ENCODE measurements at regions not wholly inside any gene's neighbourhood (a gene's known extent, or its start where the extent isn't known, plus 50 kb on each side); places are given as distances from the start of the nearest gene placed in this dataset.

- intact Hi-C loops (cut with micrococcal nuclease; ENCODE audit: unreplicated experiment), result no loop called here
- no TSS peak for BruUV-seq (replicated peaks)
Measured at GRCh38 chr3:184450547-184450946, 70.7 kb downstream of the CHRD start.

GRCh38 chr3:184453296-184453695, 73.4 kb downstream of the CHRD start:
- POLR2A ChIA-PET, result interaction anchor here (0.6 kb wide), 1 partner anchor 91 kb away, joined by 4 read pairs; no protein-coding TSS in a partner anchor
- CTCF ChIA-PET, result no interaction called here
- no TSS peak for BruUV-seq (replicated peaks)
- H3K27ac ChIP-seq (ENCODE audit: low read length), result no peak overlapping the region
- ATAC-seq (no peak), DNase-seq (ENCODE audit: low read depth, low spot score) (no peak)
- in situ Hi-C loops (cut with HindIII; ENCODE audit: low pct_unique_long_range_greater_than_20kb, low sequenced_read_pairs), result no loop called here
- intact Hi-C loops (cut with micrococcal nuclease; ENCODE audit: unreplicated experiment), result no loop called here
- H3K27me3 ChIP-seq (ENCODE audit: control insufficient read depth, insufficient read depth, low read length), result no peaks in the 10 kb centered on the region
- no peak for TF ChIP-seq POLR2AphosphoS5 (IDR thresholded peaks at IDR 0.05; ENCODE audit: low read depth, low read length)
- TF ChIP-seq REST (IDR thresholded peaks at IDR 0.05; ENCODE audit: insufficient read depth in 1 of 2, low read depth in 2 of 2, low read length in 1 of 2), result no peak
- TF ChIP-seq SIN3A (IDR thresholded peaks at IDR 0.05; ENCODE audit: borderline replicate concordance, insufficient read depth, low read depth, low read length), result no peak
- no peak for TF ChIP-seq TCF7L2 (IDR thresholded peaks at IDR 0.05; ENCODE audit: low read depth, low read length)
- no peak for TF ChIP-seq CTCF (IDR thresholded peaks at IDR 0.05)
- H3K4me3 ChIP-seq (ENCODE audit: low read depth in 2 of 2, low read length in 2 of 2), result no peak overlapping the region
- no peaks in the 10 kb centered on the region for H3K36me3 ChIP-seq (ENCODE audit: control insufficient read depth, insufficient read depth, low read length)
- H3K4me1 ChIP-seq (ENCODE audit: control insufficient read depth, insufficient read depth, low read length), result 0 out of 2 replicates have a peak, but pooled peaks cover 4% of the 10 kb centered on the region
- no peaks in the 10 kb centered on the region for H3K9me3 ChIP-seq (ENCODE audit: control insufficient read depth, insufficient read depth, low read depth, low read length)

More at GRCh38 chr3:184450547-184450946, 70.7 kb downstream of the CHRD start:
- TF ChIP-seq CTCF (IDR thresholded peaks at IDR 0.05) (no peak), SIN3A (IDR thresholded peaks at IDR 0.05; ENCODE audit: borderline replicate concordance, insufficient read depth, low read depth, low read length) (no peak), POLR2AphosphoS5 (IDR thresholded peaks at IDR 0.05; ENCODE audit: low read depth, low read length) (no peak), REST (IDR thresholded peaks at IDR 0.05; ENCODE audit: insufficient read depth in 1 of 2, low read depth in 2 of 2, low read length in 1 of 2) (no peak), TCF7L2 (IDR thresholded peaks at IDR 0.05; ENCODE audit: low read depth, low read length) (no peak)
- CTCF ChIA-PET, result no interaction called here
- Histone ChIP-seq H3K27me3 (ENCODE audit: control insufficient read depth, insufficient read depth, low read length) (no peaks in the 10 kb centered on the region), H3K4me1 (ENCODE audit: control insufficient read depth, insufficient read depth, low read length) (0 out of 2 replicates have a peak, but pooled peaks cover 4% of the 10 kb centered on the region), H3K4me3 (ENCODE audit: low read depth in 2 of 2, low read length in 2 of 2) (no peak overlapping the region), H3K36me3 (ENCODE audit: control insufficient read depth, insufficient read depth, low read length) (no peaks in the 10 kb centered on the region), H3K9me3 (ENCODE audit: control insufficient read depth, insufficient read depth, low read depth, low read length) (no peaks in the 10 kb centered on the region), H3K27ac (ENCODE audit: low read length) (no peak overlapping the region)
- in situ Hi-C loops (cut with HindIII; ENCODE audit: low pct_unique_long_range_greater_than_20kb, low sequenced_read_pairs), result no loop called here
- ATAC-seq (no peak), DNase-seq (ENCODE audit: low read depth, low spot score) (no peak)
- POLR2A ChIA-PET, result no interaction called here
